Testis (tissue), 2 donors: ENCODE measurements at regions not wholly inside any gene's neighbourhood (a gene's known extent, or its start where the extent isn't known, plus 50 kb on each side); places are given as distances from the start of the nearest gene placed in this dataset.

ENCODE experiments used
- CTCF ChIP-seq, 3 experiments: fragments of 450-650 bp in 2 of 3; fragments of 200-600 bp in 1 of 3; sonication (generic) in 1 of 3; IDR thresholded peaks; one replicate each; pipeline ENCODE4 v1.5.1; 2016 to 2019; ENCODE audit warnings: antibody characterized with exemption in 3 of 3, mild to moderate bottlenecking in 2 of 3, moderate library complexity in 1 of 3
- POLR2A ChIP-seq: fragments of 450-650 bp; IDR thresholded peaks from one replicate; pipeline ENCODE4 v1.6.1; 2017; ENCODE audit warnings: antibody characterized with exemption, mild to moderate bottlenecking, moderate library complexity

DNA sequence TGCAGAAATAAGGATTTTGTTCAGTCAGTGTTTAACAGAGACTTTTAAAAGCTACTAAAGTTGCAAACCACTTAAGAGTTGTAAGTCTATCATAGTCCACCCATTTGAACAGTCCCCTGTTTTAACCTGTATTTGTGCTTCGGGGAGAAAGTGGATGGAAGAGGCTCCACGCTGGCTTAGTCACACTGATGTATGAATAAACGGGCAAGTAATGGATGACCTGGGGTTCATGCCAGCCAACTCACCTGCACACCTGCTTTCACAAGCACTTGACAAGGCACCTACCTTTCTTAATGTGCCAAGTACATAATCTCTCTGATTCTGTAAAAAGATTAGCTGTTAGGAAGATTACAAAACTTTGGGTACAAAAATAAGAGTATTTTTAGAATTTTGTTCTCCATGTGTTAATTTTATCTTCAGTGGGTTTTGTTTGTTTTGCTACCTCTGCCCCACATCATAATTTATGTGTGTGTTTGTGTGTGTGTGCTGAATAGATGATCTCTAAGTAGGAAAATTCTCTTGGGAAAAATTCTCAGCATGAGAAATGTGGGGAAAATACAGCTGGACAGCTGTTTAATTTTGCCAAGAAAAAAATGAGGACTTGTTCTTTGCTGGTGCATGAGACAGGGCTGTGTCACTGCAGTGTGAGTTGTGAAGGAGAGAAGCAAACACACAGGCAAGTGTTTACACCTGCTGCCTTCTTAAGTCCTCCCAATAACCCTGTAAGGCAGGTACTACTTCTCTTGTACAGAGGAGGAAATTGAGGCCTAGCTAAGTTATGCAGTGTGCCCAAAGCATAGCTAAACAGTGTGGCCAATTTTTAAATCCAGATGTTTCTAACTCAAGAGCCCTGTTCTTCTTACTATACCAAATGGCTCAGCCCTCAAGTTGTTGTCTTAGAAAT lies 181.2 kb upstream of the IL12A start:
- TF ChIP-seq CTCF (IDR thresholded peaks at IDR 0.05) (no peak), POLR2A (no peak)
